Activated CD8-positive, alpha-beta T cell treated with anti-CD3 and anti-CD28 coated beads for 36 hours (primary cell): ENCODE measurements at regions not wholly inside any gene's neighbourhood (a gene's known extent, or its start where the extent isn't known, plus 50 kb on each side); places are given as distances from the start of the nearest gene placed in this dataset.

ENCODE experiments used
- ATAC-seq: fragments of 200-7000 bp; cut with Tn5 transposase; one replicate; pipeline ENCODE4 v1.10.0; 2021; ENCODE audit warnings: mild to moderate bottlenecking, moderate library complexity
- CTCF ChIA-PET: fragments of 350-600 bp; sonication (Branson Sonifier 250); formaldehyde crosslinking; loops from one replicate; lab custom pipeline; 2021; ENCODE audit warnings: antibody characterized with exemption; lab: Charles Lee
- POLR2A ChIA-PET: fragments of 350-600 bp; sonication (Branson Sonifier 250); formaldehyde crosslinking; loops from one replicate; lab custom pipeline; 2021; ENCODE audit warnings: antibody characterized with exemption; lab: Charles Lee
- DNase-seq: peaks from one replicate; pipeline ENCODE4 v3.0.0-alpha.2; 2020
- H3K27ac Mint-ChIP-seq: one replicate; pipeline ENCODE4 v1.8.0; 2021; ENCODE audit warnings: mild to moderate bottlenecking, mixed read lengths
- H3K27me3 Mint-ChIP-seq: one replicate; pipeline ENCODE4 v1.8.0; 2021; ENCODE audit warnings: mixed read lengths
- H3K36me3 Mint-ChIP-seq: one replicate; pipeline ENCODE4 v1.8.0; 2021; ENCODE audit warnings: low read depth, mixed read lengths
- H3K4me1 Mint-ChIP-seq: one replicate; pipeline ENCODE4 v1.8.0; 2021; ENCODE audit warnings: low read depth, mixed read lengths
- H3K4me3 Mint-ChIP-seq: one replicate; pipeline ENCODE4 v1.8.0; 2021; ENCODE audit warnings: mild to moderate bottlenecking, moderate library complexity, mixed read lengths
- H3K9me3 Mint-ChIP-seq: one replicate; pipeline ENCODE4 v1.8.0; 2021; ENCODE audit warnings: mixed read lengths
- intact Hi-C: fragments of 100-400 bp; cut with micrococcal nuclease; formaldehyde crosslinking; loops from one replicate; pipeline ENCODE4 v1.10.0; 2022
- TF ChIP-seq, protein P1 (sequence below): fragments of 200-600 bp; IDR thresholded peaks from one replicate; pipeline ENCODE4 v1.8.0; 2022; ENCODE audit warnings: antibody characterized with exemption, mild to moderate bottlenecking

DNA sequence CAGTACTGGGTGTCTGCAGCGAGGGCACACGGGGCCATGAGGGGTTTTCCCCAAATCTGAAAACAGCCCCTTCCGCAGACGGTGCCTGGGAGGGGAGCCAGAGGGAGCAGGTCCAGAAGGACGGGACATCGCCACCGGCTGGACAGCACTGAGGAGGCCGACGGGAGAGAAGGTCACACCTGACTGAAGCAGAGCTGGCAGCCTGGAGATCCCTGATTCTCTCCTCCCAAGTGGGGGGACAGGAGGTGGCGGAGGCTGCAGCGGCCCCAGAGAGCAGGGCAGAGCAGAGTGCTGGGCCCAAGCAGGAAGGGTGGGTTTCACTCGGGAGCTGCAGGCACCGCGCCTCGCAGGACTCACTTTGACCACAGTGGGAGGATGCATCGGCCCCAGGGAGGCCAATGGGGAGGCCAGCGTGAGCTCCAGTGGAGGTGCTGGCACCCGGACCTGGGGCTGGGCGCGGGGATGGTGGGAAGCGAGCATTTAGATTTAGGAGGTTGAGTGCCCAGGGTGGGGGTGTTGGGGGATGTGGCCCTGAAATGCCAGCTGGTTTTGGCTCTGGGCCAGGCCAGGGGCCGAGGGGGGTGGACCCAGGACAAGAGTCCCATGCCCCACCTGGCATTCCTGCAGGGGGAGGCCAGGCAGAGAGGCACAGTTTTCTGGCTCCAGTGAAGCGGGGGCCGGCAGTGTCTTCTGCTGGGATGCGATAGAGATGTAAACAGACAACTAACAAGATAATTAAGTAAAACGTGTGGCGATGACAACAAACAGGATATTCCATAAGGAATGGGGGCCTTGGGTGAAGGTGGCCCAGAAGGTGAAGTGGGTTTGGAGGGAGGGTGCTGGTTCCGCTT is 92.3 kb upstream of the FGF3 start:
- H3K4me3 Mint-ChIP-seq = no peak overlapping the region
- ChIA-PET CTCF (interaction anchor here (1.2 to 1.8 kb wide), 3 partner anchors 8 to 285 kb away, joined by 3 to 8 read pairs (median 5); no protein-coding TSS in a partner anchor), POLR2A (no interaction called here)
- TF ChIP-seq, protein P1, sequence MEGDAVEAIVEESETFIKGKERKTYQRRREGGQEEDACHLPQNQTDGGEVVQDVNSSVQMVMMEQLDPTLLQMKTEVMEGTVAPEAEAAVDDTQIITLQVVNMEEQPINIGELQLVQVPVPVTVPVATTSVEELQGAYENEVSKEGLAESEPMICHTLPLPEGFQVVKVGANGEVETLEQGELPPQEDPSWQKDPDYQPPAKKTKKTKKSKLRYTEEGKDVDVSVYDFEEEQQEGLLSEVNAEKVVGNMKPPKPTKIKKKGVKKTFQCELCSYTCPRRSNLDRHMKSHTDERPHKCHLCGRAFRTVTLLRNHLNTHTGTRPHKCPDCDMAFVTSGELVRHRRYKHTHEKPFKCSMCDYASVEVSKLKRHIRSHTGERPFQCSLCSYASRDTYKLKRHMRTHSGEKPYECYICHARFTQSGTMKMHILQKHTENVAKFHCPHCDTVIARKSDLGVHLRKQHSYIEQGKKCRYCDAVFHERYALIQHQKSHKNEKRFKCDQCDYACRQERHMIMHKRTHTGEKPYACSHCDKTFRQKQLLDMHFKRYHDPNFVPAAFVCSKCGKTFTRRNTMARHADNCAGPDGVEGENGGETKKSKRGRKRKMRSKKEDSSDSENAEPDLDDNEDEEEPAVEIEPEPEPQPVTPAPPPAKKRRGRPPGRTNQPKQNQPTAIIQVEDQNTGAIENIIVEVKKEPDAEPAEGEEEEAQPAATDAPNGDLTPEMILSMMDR = no peak
- no peaks in the 10 kb centered on the region for H3K36me3 Mint-ChIP-seq
- no peaks in the 10 kb centered on the region for H3K9me3 Mint-ChIP-seq
- no peak for ATAC-seq
- no peaks in the 10 kb centered on the region for H3K4me1 Mint-ChIP-seq
- no peak for DNase-seq
- peaks cover 26% of the 10 kb centered on the region for H3K27me3 Mint-ChIP-seq
- no peak overlapping the region for H3K27ac Mint-ChIP-seq
- intact Hi-C loops = no loop called here

DNA sequence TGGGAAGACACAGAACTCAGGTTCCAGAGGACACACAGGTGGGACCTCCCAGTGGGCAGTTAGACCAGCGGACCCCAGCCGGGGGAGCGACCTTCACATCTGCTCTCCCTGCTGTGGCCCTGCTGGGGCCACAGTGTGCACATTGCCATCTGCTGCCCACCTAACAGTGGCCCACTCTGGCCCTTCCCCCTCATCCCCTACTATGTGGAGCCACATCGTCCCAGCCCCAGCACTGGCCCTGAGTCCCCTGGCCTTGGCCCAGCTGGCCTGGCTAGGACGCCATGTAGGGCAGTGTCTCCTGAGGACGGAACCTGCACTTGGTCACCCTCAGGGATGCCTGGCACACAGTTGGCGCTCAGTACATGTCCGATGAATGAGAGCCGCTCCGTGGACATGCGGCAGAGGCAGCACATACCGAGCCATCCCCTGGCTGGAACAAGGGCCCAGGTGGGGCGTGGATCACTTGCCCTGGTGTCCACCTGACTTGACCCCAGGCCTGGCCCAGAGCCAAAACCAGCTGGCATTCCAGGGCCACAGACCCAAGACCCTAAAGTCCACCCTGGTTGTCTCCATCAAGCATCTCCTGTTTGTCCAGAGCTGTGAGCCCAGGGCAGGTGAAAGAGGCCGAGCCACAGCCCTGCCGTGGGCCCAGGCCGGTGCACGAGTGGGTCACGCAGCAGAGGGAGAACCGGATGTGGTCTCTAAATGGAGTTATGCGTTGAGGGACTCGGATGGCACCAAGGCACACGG is 93.1 kb upstream of the FGF3 start:
- ATAC-seq (no peak), DNase-seq (no peak)
- ChIA-PET CTCF (interaction anchor here (1.0 to 1.8 kb wide), 2 partner anchors 245 to 284 kb away, joined by 3 to 4 read pairs; no protein-coding TSS in a partner anchor), POLR2A (no interaction called here)
- H3K9me3 Mint-ChIP-seq = no peaks in the 10 kb centered on the region
- no peaks in the 10 kb centered on the region for H3K36me3 Mint-ChIP-seq
- H3K4me1 Mint-ChIP-seq = no peaks in the 10 kb centered on the region
- TF ChIP-seq, protein P1 = no peak
- H3K27ac Mint-ChIP-seq = no peak overlapping the region
- intact Hi-C loops = no loop called here
- peaks cover 23% of the 10 kb centered on the region for H3K27me3 Mint-ChIP-seq
- no peak overlapping the region for H3K4me3 Mint-ChIP-seq

DNA sequence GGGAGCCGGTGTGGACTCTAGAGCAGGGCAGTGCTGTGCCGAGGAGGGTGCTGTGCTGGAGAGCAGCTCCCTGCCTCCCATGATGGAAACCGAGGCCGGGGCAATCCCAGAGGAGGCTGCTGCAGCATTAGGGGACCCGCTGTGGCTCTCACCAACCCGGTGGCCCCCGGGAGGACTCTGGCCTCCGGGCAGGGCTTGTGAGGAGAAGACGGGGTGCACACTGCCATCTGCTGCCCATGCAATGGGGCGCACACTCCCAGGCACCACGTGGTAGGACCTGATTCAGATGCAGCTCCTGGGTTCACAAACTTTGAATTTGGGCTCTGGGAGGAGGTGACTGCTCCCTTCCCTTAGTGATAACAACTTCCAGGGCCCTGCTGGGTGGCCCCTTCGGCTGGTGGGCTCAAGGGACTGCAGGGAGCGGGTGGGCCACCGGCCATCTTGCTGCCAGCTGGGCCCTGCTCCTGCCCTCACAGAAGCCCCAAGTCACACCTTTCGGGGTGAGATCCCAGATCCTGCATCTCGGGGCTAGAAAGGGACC is 93.8 kb upstream of the FGF3 start:
- intact Hi-C loops = no loop called here
- DNase-seq (peak; percentile 35), ATAC-seq (no peak)
- ChIA-PET CTCF (interaction anchor here (0.9 to 1.8 kb wide), 3 partner anchors 24 to 283 kb away, joined by 3 to 4 read pairs (median 3); no protein-coding TSS in a partner anchor), POLR2A (no interaction called here)
- TF ChIP-seq, protein P1 = peak; percentile 19
- Mint-ChIP-seq H3K27ac (no peak overlapping the region), H3K4me1 (no peaks in the 10 kb centered on the region), H3K4me3 (no peak overlapping the region), H3K36me3 (no peaks in the 10 kb centered on the region), H3K27me3 (peaks cover 24% of the 10 kb centered on the region), H3K9me3 (no peaks in the 10 kb centered on the region)

DNA sequence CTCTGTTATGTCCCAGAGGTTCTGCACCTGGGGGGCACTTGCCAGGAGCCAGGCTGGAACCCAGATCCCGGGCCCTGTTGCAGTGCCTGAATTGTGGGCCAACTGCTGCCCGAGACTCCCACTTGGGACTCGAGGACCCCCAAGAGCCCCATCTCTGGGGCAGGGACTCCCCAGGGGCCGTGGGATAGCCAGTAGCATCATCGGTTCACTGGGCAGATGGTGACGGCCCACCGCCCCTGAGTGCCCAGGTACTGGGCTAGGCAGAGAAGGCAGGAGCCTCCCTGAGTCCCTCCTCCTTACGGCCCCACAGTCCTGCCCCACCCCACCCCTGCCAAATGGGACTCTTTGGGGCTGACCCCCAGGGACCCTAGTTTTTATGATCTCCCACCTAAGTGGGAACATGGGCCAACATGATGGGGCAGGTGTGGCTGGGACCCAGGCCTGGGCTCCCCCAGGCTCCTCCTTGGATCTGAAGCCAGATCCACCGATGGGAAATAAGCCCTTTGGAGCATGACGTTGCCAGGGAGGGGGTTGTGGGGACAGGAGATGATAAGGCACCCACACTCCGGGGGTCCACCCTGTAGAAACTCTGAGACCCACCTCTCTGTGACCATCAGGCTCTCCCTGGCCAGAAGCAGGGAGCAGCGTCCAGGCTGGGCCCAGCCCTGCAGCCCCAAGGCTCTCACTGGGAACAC is 94.5 kb upstream of the FGF3 start:
- intact Hi-C loops = no loop called here
- ATAC-seq = no peak
- TF ChIP-seq, protein P1 = no peak

More for the DNA sequence above, 94.5 kb upstream of the FGF3 start:
- Mint-ChIP-seq H3K4me1 (no peaks in the 10 kb centered on the region), H3K27me3 (peaks cover 26% of the 10 kb centered on the region), H3K27ac (no peak overlapping the region), H3K36me3 (no peaks in the 10 kb centered on the region), H3K9me3 (no peaks in the 10 kb centered on the region), H3K4me3 (no peak overlapping the region)
- POLR2A ChIA-PET = no interaction called here
- CTCF ChIA-PET = interaction anchor here (0.9 to 1.8 kb wide), 3 partner anchors 25 to 282 kb away, joined by 3 to 4 read pairs (median 3); no protein-coding TSS in a partner anchor
- DNase-seq = no peak
